Neuronal stem cell (in vitro differentiated cells): ENCODE measurements at regions not wholly inside any gene's neighbourhood (a gene's known extent, or its start where the extent isn't known, plus 50 kb on each side); places are given as distances from the start of the nearest gene placed in this dataset.

Experiments
- DNase-seq: peaks from one replicate; pipeline ENCODE4 v3.0.0-alpha.2; 2013; ENCODE audit warnings: low spot score
- H2AFZ ChIP-seq: one replicate; pipeline ENCODE4 v1.6.1; 2013; ENCODE audit warnings: mild to moderate bottlenecking, low read length, inconsistent platforms
- H2AK5ac ChIP-seq: 2 replicates; pipeline ENCODE4 v1.6.1; 2013; ENCODE audit warnings: low read depth, mild to moderate bottlenecking, inconsistent platforms, low read length, moderate library complexity, mixed read lengths
- H2BK120ac ChIP-seq: 2 replicates; pipeline ENCODE4 v1.6.1; 2013; ENCODE audit warnings: low read depth, mild to moderate bottlenecking, inconsistent platforms, low read length, moderate library complexity, mixed read lengths
- H2BK12ac ChIP-seq: one replicate; pipeline ENCODE4 v1.6.1; 2013; ENCODE audit warnings: low read length, inconsistent platforms
- H2BK15ac ChIP-seq: 2 replicates; pipeline ENCODE4 v1.6.1; 2013; ENCODE audit warnings: mild to moderate bottlenecking, low read length, inconsistent platforms, mixed read lengths
- H2BK5ac ChIP-seq: one replicate; pipeline ENCODE4 v1.6.1; 2013; ENCODE audit warnings: inconsistent platforms, mild to moderate bottlenecking, low read length, moderate library complexity
- H3K14ac ChIP-seq: one replicate; pipeline ENCODE4 v1.6.1; 2013; ENCODE audit warnings: low read length, inconsistent platforms
- H3K18ac ChIP-seq: 2 replicates; pipeline ENCODE4 v1.6.1; 2013; ENCODE audit warnings: low read length, inconsistent platforms
- H3K23ac ChIP-seq: 2 replicates; pipeline ENCODE4 v1.6.1; 2013; ENCODE audit warnings: low read depth, mild to moderate bottlenecking, mixed read lengths, low read length, inconsistent platforms; ENCODE audit not compliant: poor library complexity
- H3K27ac ChIP-seq: replicated peaks from 3 replicates; pipeline ENCODE4 v1.5.1; 2013; ENCODE audit warnings: low read length, inconsistent platforms
- H3K27me3 ChIP-seq, 3 experiments: 2 replicates each; pipeline ENCODE4 v1.6.1; 2013; ENCODE audit warnings: low read length in 3 of 3, mild to moderate bottlenecking in 2 of 3, inconsistent platforms in 1 of 3, low read depth in 1 of 3, mixed read lengths in 1 of 3, moderate library complexity in 1 of 3; ENCODE audit not compliant: control insufficient read depth in 3 of 3, insufficient read depth in 3 of 3
- H3K36me3 ChIP-seq, 2 donors: replicated peaks in 1 of 2; 2 replicates each; pipeline ENCODE4 v1.6.1; 2013; ENCODE audit warnings: low read length in 2 of 2; ENCODE audit not compliant: control insufficient read depth in 2 of 2, insufficient read depth in 2 of 2
- H3K4ac ChIP-seq: 2 replicates; pipeline ENCODE4 v1.6.1; 2013; ENCODE audit warnings: inconsistent platforms, mild to moderate bottlenecking, low read length, moderate library complexity
- H3K4me1 ChIP-seq, 2 donors: 1 replicate in 1 of 2; 2 replicates in 1 of 2; pipeline ENCODE4 v1.6.1; 2013; ENCODE audit warnings: low read length in 2 of 2, low read depth in 1 of 2; ENCODE audit not compliant: control insufficient read depth in 2 of 2, insufficient read depth in 1 of 2
- H3K4me2 ChIP-seq: one replicate; pipeline ENCODE4 v1.6.1; 2013; ENCODE audit warnings: mild to moderate bottlenecking, low read length, inconsistent platforms; ENCODE audit not compliant: insufficient read depth, poor library complexity, severe bottlenecking
- H3K4me3 ChIP-seq, 2 donors: 2 replicates each; pipeline ENCODE4 v1.5.1; 2013; ENCODE audit warnings: low read length in 2 of 2, mild to moderate bottlenecking in 2 of 2, inconsistent platforms in 1 of 2, moderate library complexity in 1 of 2
- H3K79me1 ChIP-seq: one replicate; pipeline ENCODE4 v1.6.1; 2013; ENCODE audit warnings: low read depth, mild to moderate bottlenecking, inconsistent platforms, low read length, moderate library complexity
- H3K9ac ChIP-seq: one replicate; pipeline ENCODE4 v1.6.1; 2013; ENCODE audit warnings: mild to moderate bottlenecking, low read depth, low read length, inconsistent platforms; ENCODE audit not compliant: poor library complexity
- H3K9me3 ChIP-seq, 2 donors: replicated peaks in 1 of 2; 2 replicates each; pipeline versions ENCODE3 to v1.6.1; 2013; ENCODE audit warnings: low read length in 2 of 2, mild to moderate bottlenecking in 2 of 2, inconsistent platforms in 1 of 2, low read depth in 1 of 2, mixed read lengths in 1 of 2, moderate library complexity in 1 of 2; ENCODE audit not compliant: control insufficient read depth in 2 of 2, insufficient read depth in 1 of 2
- H4K8ac ChIP-seq: one replicate; pipeline ENCODE4 v1.6.1; 2013; ENCODE audit warnings: low read depth, mild to moderate bottlenecking, inconsistent platforms, low read length, moderate library complexity
- H4K91ac ChIP-seq: one replicate; pipeline ENCODE4 v1.6.1; 2013; ENCODE audit warnings: low read length, low read depth, mild to moderate bottlenecking, inconsistent platforms; ENCODE audit not compliant: poor library complexity
- WGBS, 2 donors: extraction: QIAGEN DNeasy Blood & Tissue Kit; methylation state at CpG; one replicate each; pipeline ENCODE4 v1.1.7; 2013; ENCODE audit warnings: missing lambda C conversion rate in 2 of 2, mixed read lengths in 1 of 2; ENCODE audit not compliant: insufficient read length in 2 of 2, insufficient replicate concordance in 1 of 2; ENCODE audit errors: extremely low coverage in 2 of 2; 5-methylcytosine and 5-hydroxymethylcytosine counted together

DNA sequence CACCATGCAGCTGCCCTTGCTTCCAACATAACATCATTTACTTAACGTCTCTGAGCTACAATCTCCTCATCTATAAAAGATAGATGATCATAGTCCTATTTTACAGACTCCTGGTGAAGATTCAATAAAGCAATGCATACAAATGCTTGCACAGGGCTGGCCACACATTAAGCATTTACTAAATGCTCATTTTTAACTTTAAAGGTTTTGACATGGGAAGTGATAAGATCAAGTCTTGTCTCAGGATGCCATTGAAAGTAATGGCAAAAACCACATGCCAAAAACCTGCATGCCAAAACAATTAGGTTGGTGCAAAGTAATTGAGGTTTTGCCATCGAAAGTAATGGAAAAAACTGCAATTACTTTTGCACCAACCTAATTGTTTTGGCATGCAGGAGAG, 181.2 kb upstream of the ADRA1B start:
- no peak overlapping the region for H3K4me3 ChIP-seq
- H2BK120ac ChIP-seq = no peak overlapping the region
- no peak overlapping the region for H2BK15ac ChIP-seq
- no peak overlapping the region for H3K27ac ChIP-seq
- no peak overlapping the region for H3K9ac ChIP-seq
- H2BK12ac ChIP-seq = no peak overlapping the region
- H3K14ac ChIP-seq = no peak overlapping the region
- no peak overlapping the region for H2AK5ac ChIP-seq
- no peak overlapping the region for H2AFZ ChIP-seq
- no peak overlapping the region for H4K8ac ChIP-seq
- no peaks in the 10 kb centered on the region for H3K27me3 ChIP-seq
- WGBS, 2 donors = no CpG with 5 or more reads among the region's 2 CpGs
- H3K4ac ChIP-seq = no peak overlapping the region
- H2BK5ac ChIP-seq = no peak overlapping the region
- H3K18ac ChIP-seq = no peak overlapping the region
- no peaks in the 10 kb centered on the region for H3K79me1 ChIP-seq
- no peak overlapping the region for H3K4me2 ChIP-seq
- no peaks in the 10 kb centered on the region for H3K36me3 ChIP-seq
- no peak overlapping the region for H3K23ac ChIP-seq
- no peak for DNase-seq
- H3K4me1 ChIP-seq = no peaks in the 10 kb centered on the region
- no peaks in the 10 kb centered on the region for H3K9me3 ChIP-seq
- no peak overlapping the region for H4K91ac ChIP-seq

DNA sequence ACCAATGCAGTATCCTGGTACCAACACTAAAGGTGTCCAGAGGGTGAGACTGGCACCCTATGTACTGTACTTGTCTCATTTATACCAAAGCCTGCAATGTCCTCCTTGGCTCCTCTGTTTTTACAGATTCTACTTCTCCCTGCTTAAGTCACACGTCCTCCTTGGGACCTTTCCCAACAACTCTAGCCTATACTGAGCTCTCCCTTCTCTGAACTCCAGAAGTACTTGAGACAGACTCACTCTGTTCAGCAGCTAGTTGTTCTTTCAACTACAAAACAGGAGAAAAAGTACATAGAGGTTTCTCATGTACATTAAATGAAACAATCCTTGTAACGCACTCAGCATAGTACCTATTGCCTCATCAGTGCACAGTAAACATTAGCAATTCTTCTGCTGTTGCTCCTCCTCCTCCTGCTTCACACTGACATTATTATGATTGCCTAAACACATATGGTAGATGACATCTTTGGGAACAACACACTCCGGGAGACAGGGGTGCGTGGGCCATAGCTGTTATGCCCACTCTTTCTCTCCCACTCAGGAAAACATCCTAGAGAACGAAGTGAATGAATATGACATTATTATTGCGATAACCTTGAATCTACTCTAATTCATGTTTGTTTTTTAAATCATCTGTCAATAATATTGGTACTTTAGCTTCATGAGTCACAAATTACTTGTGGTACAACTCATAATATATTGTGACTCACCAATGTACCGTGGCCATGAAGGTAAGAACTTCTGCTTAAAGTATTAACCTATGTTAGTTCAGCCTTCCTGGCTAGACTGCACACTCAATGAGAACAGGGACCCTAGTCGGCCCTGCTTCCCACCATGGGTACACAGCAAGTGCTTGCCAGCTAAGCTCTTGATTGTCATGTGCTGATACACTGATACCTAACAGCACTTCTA, 180.3 kb upstream of the ADRA1B start:
- Histone ChIP-seq H3K27ac (no peak overlapping the region), H4K8ac (no peak overlapping the region), H2BK15ac (no peak overlapping the region), H3K4me2 (no peak overlapping the region), H3K9me3 (no peaks in the 10 kb centered on the region), H3K14ac (no peak overlapping the region), H3K9ac (no peak overlapping the region), H3K27me3 (no peaks in the 10 kb centered on the region), H3K23ac (no peak overlapping the region), H3K4me3 (no peak overlapping the region), H2BK5ac (no peak overlapping the region), H2AK5ac (no peak overlapping the region), H3K4ac (no peak overlapping the region), H3K79me1 (no peaks in the 10 kb centered on the region), H2BK120ac (no peak overlapping the region), H2BK12ac (no peak overlapping the region), H4K91ac (no peak overlapping the region), H3K36me3 (no peaks in the 10 kb centered on the region), H2AFZ (no peak overlapping the region), H3K4me1 (no peaks in the 10 kb centered on the region), H3K18ac (no peak overlapping the region)
- DNase-seq = no peak
- no CpG with 5 or more reads among the region's 8 CpGs for WGBS, 2 donors

DNA sequence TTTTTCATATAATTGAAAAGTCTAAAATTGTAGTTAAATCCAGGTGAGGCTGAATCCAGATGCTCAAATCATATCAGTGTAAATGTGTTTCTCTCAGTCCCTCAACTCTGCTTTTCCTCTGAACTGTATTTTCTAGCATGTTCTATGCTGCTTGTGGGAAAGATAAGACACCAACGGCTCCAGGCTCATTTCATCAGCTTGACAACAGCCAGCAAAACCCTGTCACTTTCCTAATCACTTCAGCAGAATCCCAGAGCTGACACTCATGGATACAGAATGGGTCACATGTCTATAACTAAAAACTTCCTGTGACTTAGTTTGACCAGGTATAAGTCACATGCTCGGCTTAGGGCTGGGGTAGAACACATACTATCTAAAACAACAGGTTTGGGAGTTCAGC, 179.4 kb upstream of the ADRA1B start:
- no peaks in the 10 kb centered on the region for H3K36me3 ChIP-seq
- no peak overlapping the region for H3K23ac ChIP-seq
- H3K9ac ChIP-seq = no peak overlapping the region
- no peaks in the 10 kb centered on the region for H3K9me3 ChIP-seq
- no peak overlapping the region for H3K4me3 ChIP-seq
- H2BK120ac ChIP-seq = no peak overlapping the region
- no peak overlapping the region for H2AK5ac ChIP-seq
- no peak overlapping the region for H2AFZ ChIP-seq
- WGBS, 2 donors = no CpG with 5 or more reads among the region's 2 CpGs
- no peak overlapping the region for H2BK15ac ChIP-seq
- H3K18ac ChIP-seq = no peak overlapping the region
- H3K79me1 ChIP-seq = no peaks in the 10 kb centered on the region
- no peak overlapping the region for H4K91ac ChIP-seq
- no peak overlapping the region for H3K27ac ChIP-seq
- H2BK12ac ChIP-seq = no peak overlapping the region
- H3K4me1 ChIP-seq = no peaks in the 10 kb centered on the region
- H4K8ac ChIP-seq = no peak overlapping the region
- DNase-seq = no peak
- H3K4me2 ChIP-seq = no peak overlapping the region
- no peak overlapping the region for H3K4ac ChIP-seq
- H3K27me3 ChIP-seq = no peaks in the 10 kb centered on the region
- H2BK5ac ChIP-seq = no peak overlapping the region
- H3K14ac ChIP-seq = no peak overlapping the region

DNA sequence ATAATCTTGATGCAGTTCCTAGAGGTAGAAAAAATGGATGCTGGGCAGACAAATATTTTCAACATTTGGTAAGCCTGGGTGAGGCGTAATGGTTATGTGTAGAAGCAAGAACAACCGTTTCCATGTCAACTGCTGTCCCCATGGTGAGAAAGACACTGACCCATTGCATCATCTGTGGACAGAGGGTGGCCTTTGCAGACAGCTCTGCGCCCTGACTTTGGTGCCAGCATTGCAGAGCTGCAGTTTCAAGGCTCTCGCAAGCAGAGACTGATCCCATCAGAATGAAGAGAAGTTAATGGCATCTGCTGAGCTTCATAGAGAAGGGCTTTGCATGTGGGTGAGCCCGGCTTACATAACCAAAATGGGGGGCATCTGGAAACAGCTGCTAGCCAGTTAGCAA, 179.0 kb upstream of the ADRA1B start:
- no peaks in the 10 kb centered on the region for H3K27me3 ChIP-seq
- H2AK5ac ChIP-seq = no peak overlapping the region
- no peak overlapping the region for H2BK5ac ChIP-seq
- H3K4ac ChIP-seq = no peak overlapping the region
- H2BK12ac ChIP-seq = no peak overlapping the region
- H4K8ac ChIP-seq = no peak overlapping the region
- WGBS, 2 donors = no CpG with 5 or more reads among the region's 5 CpGs
- H3K9me3 ChIP-seq = no peaks in the 10 kb centered on the region
- no peaks in the 10 kb centered on the region for H3K36me3 ChIP-seq
- no peaks in the 10 kb centered on the region for H3K4me1 ChIP-seq
- no peak overlapping the region for H4K91ac ChIP-seq
- no peak overlapping the region for H3K27ac ChIP-seq
- H2BK15ac ChIP-seq = no peak overlapping the region
- H3K23ac ChIP-seq = no peak overlapping the region
- no peak overlapping the region for H3K4me2 ChIP-seq
- H3K14ac ChIP-seq = no peak overlapping the region
- H3K4me3 ChIP-seq = no peak overlapping the region
- no peak overlapping the region for H2AFZ ChIP-seq
- no peak overlapping the region for H2BK120ac ChIP-seq
- no peaks in the 10 kb centered on the region for H3K79me1 ChIP-seq
- H3K9ac ChIP-seq = no peak overlapping the region
- H3K18ac ChIP-seq = no peak overlapping the region
- DNase-seq = no peak
